Hindlimb muscle (tissue), 1 donor: ENCODE measurements at regions not wholly inside any gene's neighbourhood (a gene's known extent, or its start where the extent isn't known, plus 50 kb on each side); places are given as distances from the start of the nearest gene placed in this dataset.
"Not testable (repeated sequence)": the region's sequence is repeated elsewhere in the genome, so short reads cannot be mapped to it uniquely, and the experiment has no call there.

Source experiments
- DNase-seq: peaks from one replicate; pipeline ENCODE4 v3.0.0-alpha.2; 2013

DNA sequence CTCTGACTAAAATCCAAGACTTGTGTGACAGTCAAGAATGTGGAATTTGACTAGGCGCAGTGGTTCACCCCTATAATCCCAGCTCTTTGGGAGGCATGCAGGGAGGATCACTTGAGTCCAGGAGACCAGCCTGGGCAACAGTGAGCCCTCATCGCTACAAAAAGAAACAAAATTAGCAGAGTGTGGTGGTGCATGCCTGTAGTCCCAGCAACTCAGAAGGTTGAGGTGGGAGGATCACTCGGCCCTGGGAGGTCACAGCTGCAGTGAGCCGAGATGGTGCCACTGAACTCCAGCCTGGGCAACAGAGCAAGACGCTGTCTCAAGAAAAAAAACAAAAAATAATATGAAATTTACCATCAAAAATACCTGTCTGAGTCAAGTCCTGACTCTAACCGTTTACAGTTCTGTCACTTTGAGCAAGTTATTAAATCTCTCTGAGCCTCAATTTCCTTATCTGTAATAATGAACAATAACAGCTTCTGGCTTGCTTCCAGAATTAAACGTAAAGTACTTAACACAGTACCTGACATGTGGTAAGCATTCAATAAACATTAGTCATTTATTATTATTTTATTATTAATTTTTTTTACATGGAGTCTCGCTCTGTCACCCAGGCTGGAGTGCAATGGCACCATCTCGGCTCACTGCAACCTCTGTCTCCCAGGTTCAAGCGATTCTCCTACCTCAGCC, 204.6 kb upstream of the TSC22D1 start:
- DNase-seq, result no peak

DNA sequence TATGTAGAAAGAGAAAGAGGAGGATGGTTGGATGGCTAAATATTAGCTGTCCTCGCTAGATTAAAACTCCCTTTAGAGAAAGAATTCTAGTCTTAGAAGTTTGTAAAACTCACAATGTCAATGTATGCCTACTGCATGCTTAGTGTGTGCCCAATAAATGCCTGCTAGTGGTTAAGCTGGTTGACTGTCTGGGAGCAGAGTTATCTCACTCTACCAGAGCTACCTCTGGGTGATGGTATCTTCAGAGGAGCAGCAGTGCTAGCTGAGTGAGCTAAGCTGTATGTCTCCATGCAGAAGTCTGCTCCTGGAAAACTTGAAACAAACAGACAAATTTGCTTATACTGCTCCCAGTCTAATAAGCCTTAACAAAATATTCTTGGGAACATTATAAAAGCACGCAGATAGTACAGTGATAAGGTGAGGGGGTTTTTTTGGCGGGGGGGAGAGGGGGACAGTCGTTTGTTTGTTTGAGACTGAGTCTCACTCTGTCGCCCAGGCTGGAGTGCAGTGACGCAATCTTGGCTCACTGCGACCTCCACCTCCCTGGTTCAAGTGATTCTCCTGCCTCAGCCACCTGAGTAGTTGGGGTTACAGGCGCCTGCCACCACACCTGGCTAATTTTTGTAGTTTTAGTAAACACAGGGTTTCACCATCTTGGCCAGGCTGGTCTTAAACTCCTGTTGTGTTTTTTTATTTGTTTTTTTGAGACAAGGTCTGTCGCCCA, 202.8 kb upstream of the TSC22D1 start:
- no peak for DNase-seq

DNA sequence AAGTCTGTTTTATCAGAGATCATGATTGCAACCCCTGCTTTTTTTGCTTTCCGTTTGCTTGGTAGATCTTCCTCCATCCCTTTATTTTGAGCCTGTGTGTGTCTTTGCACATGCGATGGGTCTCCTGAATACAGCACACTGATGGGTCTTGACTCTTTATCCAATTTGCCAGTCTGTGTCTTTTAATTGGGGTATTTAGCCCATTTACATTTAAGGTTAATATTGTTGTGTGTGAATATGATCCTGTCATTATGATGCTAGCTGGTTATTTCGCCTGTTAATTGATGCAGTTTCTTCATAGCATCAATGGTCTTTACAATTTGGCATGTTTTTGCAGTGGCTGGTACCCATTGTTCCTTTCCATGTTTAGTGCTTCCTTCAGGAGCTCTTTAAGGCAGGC, 199.2 kb upstream of the TSC22D1 start:
- not testable (repeated sequence) for DNase-seq

DNA sequence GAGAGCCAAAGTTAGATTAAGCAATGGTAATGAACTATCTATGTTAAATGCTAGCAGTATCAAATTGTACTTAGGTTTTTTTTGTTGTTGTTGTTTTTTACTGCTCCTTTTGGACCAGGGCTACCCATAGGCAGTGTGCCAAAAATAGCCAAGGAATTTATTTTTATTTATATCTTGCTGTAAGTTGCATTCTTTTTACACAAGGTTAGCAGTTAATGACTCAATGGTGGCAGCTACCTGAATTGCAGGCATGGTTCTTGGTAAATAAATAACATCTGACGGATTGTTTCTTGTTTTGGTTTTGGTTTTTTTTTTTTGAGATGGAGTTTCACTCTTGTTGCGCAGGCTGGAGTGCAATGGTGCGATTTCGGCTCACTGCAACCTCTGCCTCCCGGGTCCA, 194.8 kb upstream of the TSC22D1 start:
- DNase-seq, result no peak

DNA sequence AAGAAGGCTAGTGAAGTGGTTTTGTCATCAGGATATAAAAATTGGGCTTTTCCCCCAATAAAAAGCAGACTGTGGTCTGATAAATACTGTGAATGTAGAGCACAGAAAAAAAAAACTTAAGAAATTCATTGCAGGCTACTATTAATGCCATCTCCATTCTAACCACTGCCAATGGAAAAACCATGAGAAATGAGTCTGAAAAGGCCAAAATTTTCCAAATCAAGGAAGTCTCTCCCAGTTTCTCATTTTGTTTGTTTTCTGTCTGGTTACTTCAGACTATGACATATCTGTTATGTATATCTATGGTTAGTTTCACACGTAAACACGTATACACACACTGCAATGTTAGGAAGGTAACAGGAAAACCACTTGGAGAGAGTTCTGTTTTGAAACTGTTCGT, 193.6 kb upstream of the TSC22D1 start:
- peak; percentile 29 for DNase-seq

DNA sequence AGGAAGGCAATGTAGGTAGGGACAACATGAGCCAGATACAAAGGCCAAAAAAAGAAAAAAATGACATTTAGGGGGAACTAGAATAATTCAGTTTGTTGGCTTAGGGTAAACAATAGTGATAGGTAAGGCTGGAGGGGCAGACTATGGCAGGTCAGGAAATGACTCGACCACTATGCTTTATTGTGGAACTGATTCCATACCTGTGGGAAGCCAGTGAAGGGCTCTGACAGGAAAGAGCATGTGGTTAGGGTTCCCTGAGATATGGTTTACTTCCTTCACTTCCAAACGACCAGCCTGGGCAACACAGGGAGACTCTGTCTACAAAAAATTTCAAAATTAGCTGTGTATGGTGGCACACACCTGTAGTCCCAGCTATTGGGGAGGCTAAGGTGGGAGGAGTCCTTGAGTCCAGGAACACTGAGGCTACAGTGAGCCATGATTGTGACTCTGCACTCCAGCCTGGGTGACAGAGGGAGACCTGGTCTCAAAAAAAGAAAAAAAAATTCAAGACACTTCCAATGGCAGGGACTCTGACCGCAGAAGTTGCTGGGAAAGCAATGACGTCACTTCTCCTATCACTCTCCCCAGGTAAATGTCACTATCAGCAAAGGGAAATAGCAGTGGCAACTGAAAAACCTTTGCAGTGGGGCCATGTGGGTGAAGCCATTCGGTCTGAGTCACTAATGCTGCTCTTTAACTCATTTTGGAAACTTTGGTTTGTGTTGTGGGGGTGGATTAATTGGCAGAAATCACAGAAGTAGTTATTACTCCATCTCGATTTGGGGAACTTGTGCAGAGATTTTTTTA, 192.8 kb upstream of the TSC22D1 start:
- DNase-seq, result no peak

DNA sequence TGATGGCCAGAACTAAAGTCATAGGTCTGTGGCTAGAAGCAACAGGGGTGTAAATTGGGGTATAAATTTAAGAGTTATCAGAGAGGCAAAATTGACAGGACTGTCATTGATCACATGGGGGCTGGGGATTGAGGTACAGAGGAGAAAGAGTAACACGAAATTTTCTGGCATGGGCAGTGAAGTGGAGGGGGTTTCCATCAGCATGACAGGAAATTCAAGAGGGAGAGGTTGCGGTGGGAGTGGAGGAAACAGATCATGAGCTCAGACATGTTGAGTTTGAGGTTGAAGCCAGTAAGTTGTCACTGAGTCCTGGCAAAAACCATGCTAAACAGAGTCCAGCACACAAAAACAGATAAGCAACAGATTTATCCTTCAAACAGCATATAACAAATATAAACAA, 192.1 kb upstream of the TSC22D1 start:
- no peak for DNase-seq

DNA sequence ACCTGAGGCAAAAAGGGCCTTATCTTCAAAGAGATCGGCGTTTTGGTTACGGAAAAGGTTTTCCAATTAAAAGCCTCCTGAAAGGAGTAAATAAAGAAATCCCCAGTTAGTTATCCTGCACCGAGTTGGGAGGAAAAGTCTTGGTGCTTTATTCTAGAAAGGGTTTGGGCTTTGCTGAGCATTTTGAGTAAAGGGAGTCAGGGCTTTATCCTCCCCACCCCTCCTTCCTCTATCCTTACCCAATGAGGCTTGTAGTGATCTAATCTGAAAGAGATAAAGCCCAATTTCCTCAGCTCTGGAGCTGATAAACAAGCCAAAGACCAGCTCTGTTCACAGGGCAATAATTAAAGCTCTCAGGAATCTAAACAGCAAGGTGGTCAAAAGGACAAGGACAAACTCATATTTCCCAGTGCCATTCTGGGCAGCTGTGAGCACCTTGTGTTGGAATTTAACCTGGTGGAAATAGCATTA, 188.9 kb upstream of the TSC22D1 start:
- DNase-seq, result no peak

DNA sequence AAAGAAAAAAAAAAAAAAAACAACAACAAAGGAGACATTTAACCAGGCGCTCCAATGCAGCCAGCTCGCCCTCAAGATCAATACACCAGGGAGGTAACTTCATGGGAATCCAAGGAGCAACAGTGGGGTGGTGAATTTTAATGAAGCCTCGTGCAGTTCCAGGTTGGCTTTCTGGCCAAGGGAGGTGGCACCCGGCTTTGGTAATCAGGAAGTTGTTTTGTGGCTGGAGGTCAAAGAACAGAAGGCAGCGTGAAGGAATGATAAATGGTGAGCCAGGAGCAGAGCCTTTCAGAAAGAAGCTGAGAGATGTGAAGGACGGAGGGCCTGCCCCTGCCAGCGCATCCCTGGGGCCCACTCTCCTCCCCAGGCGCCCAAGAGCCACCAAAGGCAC, 188.2 kb upstream of the TSC22D1 start:
- DNase-seq, result no peak

DNA sequence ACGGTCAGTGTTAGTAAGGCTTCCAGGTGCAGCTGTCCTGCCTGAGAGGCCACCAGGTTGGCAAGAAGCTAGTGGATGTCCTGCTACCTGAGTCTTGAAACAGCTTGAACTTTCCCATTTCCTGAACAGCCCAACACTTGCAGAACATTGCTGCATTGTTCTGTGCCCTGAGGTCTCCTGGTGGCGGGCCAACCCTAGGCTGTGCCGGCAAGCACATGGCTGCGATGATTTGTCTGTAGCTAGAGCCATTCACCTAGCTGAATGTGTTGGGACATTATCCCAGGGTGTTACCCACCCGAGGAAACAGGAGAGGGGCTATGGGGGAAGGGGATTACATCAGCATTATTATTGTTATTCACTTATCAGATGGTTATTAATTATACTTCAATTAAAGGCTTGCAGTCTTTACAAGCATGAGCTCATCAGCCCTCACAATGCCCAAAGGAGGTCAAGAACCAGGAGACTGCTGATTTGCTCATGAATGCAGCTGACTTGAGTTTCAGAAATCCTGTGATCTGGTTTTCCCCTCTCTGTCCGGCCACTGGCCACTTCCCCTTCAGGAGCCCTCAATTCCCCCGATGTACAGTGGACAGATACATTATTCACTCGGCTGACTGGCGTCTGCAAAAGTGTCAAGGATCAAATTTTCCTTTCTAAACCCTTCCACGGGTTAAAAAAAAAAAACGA, 187.6 kb upstream of the TSC22D1 start:
- no peak for DNase-seq

DNA sequence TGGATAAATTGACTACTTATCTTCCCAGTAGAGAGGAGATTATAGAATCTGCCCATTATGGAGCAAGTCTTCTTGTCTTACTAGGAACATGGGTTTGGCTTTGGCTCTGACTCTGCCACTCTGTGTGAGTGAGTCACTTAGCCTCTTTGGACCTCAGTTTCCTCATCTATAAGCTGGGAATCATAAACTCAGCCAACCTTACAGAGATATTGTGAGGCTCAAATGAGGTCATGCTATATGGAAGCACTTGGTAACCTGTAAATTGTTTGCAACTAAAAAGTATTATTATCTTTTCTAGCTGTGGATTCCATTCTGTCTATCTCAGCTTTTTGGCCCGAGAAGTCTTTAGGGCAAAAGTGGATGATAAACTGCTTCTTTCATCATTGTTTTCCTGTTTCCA, 186.8 kb upstream of the TSC22D1 start:
- no peak for DNase-seq

DNA sequence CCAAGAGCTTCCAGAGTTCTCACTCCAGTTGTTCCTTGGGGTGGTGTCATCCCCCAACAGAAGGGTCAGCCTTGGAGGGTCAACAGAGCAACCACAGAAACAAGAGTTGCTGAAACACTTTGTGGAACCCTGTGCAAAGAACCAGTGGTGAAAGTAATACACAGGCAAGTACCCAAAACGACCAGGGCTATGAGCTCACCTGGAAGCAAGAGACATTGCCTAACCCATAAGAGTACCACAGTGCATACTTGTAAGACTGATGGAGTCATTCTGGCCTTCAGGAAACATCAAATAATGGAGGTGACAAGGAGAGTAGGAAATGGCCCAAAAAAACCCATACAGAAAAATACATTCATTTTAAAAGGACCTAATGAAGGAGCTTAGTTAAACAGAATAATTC, 184.3 kb upstream of the TSC22D1 start:
- DNase-seq, result no peak

DNA sequence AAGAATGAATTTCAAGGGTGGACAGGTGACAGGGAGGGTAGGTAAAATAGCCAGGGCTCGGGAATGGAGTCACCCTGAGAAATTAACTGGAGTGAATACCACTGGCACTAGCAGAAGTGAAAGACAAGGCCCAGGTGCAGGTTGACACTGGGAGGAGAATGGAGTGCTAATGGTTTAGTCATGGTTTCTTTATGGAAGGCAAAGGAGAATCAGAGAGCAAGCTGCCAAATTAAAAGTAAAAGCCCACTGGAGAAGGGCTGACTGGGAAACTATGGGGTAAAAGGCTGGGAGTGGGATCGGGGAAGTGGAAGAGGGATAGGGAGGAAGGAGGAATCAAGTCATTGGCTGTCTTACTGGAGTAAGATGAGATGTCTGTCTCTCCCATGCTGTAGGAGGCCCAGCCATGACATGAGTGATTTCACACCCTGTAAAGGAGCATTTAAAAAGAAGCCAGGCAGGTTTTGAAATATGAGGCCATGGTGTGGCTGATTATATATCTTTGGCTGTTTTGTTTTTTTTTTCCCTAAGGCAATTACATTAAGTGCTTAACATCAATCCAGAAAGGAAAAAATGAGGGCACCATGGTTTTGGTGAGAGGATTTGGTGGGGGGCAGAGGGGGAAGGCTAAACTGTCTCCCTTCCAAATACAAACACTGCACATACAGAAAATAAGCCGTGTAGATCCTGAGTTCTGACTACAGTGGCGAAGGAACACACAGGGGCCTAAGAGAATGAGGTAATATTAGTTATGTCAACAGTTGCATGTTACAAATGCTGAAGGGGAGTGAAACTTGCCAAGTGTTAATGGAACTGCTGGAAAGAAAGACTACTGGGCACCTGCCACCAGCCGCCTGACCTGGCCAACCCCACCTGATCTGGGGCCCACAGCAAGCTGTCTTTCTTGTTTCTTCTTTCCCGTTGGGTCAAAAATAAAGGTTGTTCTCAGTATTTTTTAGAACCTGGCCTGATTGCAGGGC, 183.5 kb upstream of the TSC22D1 start:
- no peak for DNase-seq

DNA sequence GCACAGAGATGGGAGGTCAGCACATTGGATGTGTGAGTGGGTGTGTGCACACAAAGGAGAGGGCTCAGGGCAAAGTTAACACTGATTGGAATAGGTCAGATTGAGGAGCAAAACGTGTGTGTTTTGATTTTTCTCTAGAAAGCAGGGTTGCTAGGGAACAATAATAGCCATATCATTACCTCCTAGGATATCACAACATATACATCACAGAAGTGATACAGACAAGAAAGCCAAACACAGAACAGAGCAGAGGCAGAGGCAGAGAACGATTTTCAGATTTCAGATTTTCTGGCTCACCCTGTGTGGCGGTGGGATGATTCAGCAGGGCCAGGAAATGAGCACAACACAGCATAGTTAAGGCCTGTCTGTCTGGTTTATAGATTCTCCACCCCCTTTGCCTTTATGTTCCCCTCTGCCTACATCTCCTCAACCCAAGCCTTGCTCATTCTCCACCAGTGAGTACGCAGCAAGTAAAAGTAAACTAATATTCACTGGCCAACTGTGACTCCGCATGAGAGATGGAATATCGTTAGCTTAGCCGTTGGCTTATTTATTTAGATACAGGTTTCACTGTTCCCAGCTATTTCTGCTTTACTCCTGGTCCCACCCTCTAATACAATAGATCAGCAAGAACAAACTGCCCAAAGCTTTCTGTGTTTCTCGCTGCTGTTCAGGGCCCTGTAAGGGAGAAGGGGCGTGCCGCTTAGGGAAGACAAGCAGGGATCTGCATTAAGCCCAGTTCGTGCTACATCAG, 182.7 kb upstream of the TSC22D1 start:
- DNase-seq, result no peak

DNA sequence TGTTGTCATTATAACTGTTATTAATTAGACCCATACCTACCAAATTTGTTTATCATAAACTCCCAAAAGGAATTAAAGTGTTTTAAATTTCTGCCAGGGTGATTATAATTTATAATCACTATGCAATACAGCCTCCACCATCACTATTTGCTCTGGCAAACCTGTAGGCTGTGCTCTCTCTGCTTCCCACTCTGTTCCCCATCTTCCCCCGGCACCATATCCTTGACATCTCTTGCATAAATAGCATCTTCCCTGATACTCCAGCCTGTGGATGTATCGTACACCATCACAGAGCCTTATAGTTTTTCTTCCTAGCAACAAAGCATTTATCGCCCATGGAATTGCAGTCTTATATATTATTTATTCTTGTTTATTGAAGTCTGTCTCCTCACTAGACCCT, 181.5 kb upstream of the TSC22D1 start:
- no peak for DNase-seq

DNA sequence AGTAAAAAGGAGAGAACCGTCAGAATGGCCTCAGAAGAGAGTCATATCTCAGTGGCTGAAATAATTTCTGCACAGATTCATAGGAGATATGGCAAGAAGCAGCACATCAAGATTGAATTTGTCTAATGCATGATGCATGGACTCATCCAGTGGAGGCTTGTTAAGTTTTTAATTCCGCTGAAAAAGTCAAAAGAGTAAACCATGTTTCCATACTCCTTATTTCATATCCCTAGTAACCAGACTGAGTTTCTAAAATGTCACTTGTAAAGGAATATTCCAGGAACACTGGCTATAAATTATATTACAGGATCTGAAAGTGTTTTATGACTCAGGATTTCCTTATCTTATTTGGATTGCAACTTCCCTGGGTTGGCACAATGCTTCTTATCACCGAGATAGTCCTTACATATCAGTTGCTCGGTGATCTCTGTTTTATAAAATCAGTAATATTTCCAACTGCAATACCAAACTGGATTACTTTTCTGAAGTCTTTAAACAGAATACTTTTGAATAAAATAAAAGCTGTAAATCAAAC, 180.2 kb upstream of the TSC22D1 start:
- DNase-seq, result no peak

DNA sequence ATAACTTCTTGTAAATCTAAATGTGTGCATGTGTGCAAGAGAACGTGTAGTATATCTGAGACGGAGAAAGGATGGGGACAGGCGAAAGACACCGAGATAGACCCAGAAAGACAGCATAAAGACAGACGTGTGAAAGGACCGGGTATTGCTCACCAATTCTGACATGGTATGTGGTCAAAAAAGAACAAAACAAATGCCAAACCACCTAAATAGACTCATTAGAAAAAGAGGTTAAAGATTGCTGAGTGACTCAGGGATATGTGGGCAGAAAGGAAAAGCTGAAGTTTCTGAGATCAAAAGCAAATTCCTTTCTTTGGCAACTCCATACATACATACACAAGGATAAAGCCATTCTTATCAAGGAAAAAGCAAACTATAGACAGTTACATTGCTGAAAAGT, 179.7 kb upstream of the TSC22D1 start:
- DNase-seq, result no peak

DNA sequence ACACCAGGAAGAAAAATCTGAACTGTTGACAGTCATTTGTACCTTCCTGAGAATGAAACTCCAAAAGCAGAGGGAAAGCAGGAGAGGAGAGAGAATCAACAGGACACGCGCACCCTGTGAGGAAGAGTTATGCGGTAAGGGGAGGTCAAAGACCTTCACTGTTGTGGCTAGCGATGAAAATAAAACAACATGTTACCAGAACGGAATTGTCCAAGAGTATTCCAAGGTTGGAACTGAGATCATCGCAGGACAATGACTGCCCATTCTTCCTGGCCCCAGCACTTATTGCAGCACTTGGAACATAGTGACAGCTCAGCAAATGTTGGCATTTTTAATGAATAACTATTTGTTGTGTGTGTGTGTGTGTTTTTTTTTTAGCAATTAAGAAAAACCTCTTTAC, 176.0 kb upstream of the TSC22D1 start:
- DNase-seq, result no peak

DNA sequence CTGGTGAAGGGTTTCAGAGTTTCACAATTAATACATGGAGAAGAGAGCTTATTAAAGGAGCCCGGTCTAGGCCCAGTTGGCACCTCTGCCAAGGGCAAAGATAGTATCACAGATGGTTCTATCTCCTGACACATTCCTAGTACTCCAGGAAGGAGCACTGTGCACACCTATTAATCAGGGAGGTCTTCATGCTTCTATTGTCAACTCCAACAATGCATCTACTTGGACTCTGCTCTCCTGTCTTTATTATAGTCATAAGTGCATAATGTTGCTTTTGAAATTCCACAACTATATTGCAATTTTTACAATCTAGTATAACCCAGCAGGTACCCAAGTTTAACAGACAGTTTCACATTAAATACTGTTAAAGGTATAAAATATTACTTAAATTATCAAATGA, 174.5 kb upstream of the TSC22D1 start:
- DNase-seq, result no peak

DNA sequence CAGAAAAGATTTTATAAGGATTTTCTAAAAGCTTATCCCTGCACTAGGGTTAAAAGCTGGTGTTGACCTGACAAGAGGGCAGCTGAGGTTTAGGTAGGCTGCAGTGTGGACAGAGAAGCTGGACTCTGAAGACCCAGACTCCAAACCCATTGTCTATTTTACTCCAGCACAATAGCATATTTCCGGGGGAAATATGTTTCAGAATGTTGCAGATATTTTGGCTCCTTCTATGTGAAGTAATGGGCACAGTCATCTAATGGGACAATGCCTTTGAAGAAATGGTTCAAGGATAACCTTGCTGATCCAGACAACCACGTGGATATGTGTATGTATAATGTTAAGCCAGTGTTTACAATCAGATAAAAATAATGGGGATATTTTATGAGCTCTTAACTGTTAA, 173.8 kb upstream of the TSC22D1 start:
- DNase-seq, result no peak

DNA sequence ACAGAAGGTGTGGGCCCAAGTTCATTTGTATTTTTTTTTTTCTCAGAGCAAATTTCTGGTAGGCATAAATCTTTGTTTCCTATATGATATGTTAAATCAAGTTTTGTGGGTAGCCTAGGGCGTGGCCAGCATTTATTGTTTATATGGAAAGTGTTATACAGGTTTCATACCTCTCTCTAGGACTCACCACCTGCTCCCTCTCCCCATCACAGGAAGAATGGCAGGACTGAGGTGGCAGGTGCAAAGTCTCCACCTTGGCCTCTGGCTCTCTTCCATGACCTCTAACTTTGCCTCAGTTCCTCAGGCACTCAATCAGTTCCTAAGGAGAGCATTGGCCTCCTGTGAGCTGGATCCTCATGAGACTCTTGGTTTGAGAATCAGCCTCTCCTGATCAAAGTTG, 172.3 kb upstream of the TSC22D1 start:
- DNase-seq, result no peak
